Adrenal gland (tissue), 5 donors: ENCODE measurements at regions not wholly inside any gene's neighbourhood (a gene's known extent, or its start where the extent isn't known, plus 50 kb on each side); places are given as distances from the start of the nearest gene placed in this dataset.

Source experiments
- CTCF ChIP-seq, 6 experiments: fragments of 450-650 bp in 4 of 6; fragments of 200-600 bp in 2 of 6; sonication (generic) in 1 of 6; IDR thresholded peaks; 1 replicate in 5 of 6; 2 replicates in 1 of 6; pipeline versions ENCODE4 v1.5.1 to v1.8.0; 2016 to 2021; ENCODE audit warnings: antibody characterized with exemption in 6 of 6, mild to moderate bottlenecking in 2 of 6, moderate library complexity in 1 of 6
- POLR2A ChIP-seq, 2 donors: fragments of 450-650 bp; IDR thresholded peaks; one replicate each; pipeline ENCODE4 v1.6.1; 2017; ENCODE audit warnings: antibody characterized with exemption in 2 of 2, mild to moderate bottlenecking in 2 of 2, moderate library complexity in 1 of 2
- donor health status: DM: no; HTN: no; CAD: no.

- TF ChIP-seq POLR2A (IDR thresholded peaks at IDR 0.05), result no peak
- TF ChIP-seq CTCF (IDR thresholded peaks at IDR 0.05), result no peak
Measured at GRCh38 chr3:13261892-13262291, 158.2 kb downstream of the NUP210 start.
